ENCODE measurements at regions not wholly inside any gene's neighbourhood (a gene's known extent, or its start where the extent isn't known, plus 50 kb on each side); places are given as distances from the start of the nearest gene placed in this dataset.
"Not testable (repeated sequence)": the region's sequence is repeated elsewhere in the genome, so short reads cannot be mapped to it uniquely, and the experiment has no call there.

- TF ChIP-seq POLR2A (IDR thresholded peaks at IDR 0.05) = no peak
- TF ChIP-seq POLR2AphosphoS5 (IDR thresholded peaks at IDR 0.05) = no peak
- TF ChIP-seq CTCF (IDR thresholded peaks at IDR 0.05) = no peak
- Histone ChIP-seq H3K36me3 (no peaks in the 10 kb centered on the region), H3K27me3 (peaks cover 0 to 12% of the 10 kb centered on the region in 2 donors), H3K4me3 (no peak overlapping the region), H3K27ac (no peak overlapping the region), H3K9me3 (peaks cover 0 to 23% of the 10 kb centered on the region in 2 donors), H3K4me1 (no peaks in the 10 kb centered on the region)
- intact Hi-C loops (cut with DNase I; ENCODE audit: low total_unique reads) = no loop called here
- DNase-seq (ENCODE audit: low spot score in 2 of 2) = no peak
Observed at GRCh38 chrX:65331371-65331770, 203.2 kb downstream of the LAS1L start.

DNA sequence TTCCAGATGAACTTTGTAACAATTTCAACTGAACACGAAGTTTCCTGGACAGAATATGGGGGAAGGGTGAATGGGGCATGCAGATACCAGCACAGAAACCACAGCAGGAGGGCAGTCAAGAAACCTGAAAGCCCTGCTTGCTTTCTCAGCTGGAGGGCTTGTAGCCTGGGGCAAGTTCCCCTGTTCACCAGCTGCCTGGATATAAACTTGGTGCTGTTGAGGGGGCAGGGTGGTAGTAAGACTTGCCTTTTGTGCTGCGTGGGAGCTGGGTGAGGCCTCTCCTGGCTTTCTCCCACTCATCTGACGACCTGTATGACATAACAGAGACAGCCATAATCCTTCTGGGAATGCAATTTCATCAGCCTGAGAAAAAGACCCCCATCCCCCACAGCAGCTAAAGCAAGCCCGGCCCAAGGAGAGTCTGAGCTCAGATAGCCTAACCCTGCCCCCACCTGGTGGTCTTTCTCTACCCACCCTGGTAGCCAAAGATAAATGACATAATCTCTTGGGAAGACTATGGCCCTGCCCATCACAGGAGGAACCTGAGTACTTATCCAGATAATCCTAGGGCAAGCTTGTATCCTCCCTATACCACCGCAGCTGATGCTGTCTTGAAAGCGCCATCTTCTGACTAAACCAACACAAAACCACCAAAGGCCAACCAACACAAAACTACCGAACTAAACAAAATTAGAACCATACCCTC lies 234.3 kb downstream of the LAS1L start:
- TF ChIP-seq POLR2A (IDR thresholded peaks at IDR 0.05) (no peak), POLR2AphosphoS5 (IDR thresholded peaks at IDR 0.05) (no peak), CTCF (IDR thresholded peaks at IDR 0.05) (no peak)
- peaks cover 16 to 50% of the 10 kb centered on the region in 2 donors for H3K9me3 ChIP-seq

GRCh38 chrX:65282905-65283304 lies 251.7 kb downstream of the LAS1L start:
- H3K9me3 ChIP-seq = peaks cover 6 to 32% of the 10 kb centered on the region in 2 donors
- H3K27me3 ChIP-seq; H3K4me1 ChIP-seq; H3K4me3 ChIP-seq; intact Hi-C loops (cut with DNase I; ENCODE audit: low total_unique reads); DNase-seq (ENCODE audit: low spot score in 2 of 2); H3K27ac ChIP-seq; H3K36me3 ChIP-seq: not testable (repeated sequence)

More for the DNA sequence above, 234.3 kb downstream of the LAS1L start:
- no peak for DNase-seq (ENCODE audit: low spot score in 2 of 2)
- H3K4me1 ChIP-seq = no peaks in the 10 kb centered on the region
- intact Hi-C loops (cut with DNase I; ENCODE audit: low total_unique reads) = no loop called here
- H3K27me3 ChIP-seq = no peaks in the 10 kb centered on the region
- no peak overlapping the region for H3K4me3 ChIP-seq
- no peak overlapping the region for H3K27ac ChIP-seq
- H3K36me3 ChIP-seq = no peaks in the 10 kb centered on the region

DNA sequence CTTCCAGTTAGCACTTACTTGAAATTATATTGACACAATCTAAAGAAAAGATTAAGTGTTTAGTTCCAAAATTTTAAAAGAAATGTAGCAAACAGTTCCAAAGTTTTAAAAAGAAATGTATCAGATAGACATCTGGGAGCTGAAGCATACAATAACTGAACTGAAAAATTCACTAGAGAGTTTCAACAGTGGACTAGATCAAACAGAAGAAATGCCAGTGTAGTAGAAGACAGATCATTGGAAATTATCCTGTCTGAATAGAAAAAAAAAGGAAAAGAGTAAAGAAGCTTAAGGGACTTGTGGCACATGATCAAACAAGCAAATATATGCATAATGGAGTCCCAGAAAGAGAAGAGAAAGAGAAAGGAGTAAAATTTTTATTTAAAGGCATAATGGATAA lies 261.4 kb downstream of the LAS1L start:
- TF ChIP-seq CTCF (IDR thresholded peaks at IDR 0.05) (no peak), POLR2A (IDR thresholded peaks at IDR 0.05) (no peak), POLR2AphosphoS5 (IDR thresholded peaks at IDR 0.05) (no peak)
- Histone ChIP-seq H3K36me3 (no peaks in the 10 kb centered on the region), H3K27ac (no peak overlapping the region), H3K4me3 (no peak overlapping the region), H3K27me3 (no peaks in the 10 kb centered on the region), H3K4me1 (no peaks in the 10 kb centered on the region), H3K9me3 (peaks cover 22 to 82% of the 10 kb centered on the region in 2 donors)
- intact Hi-C loops (cut with DNase I; ENCODE audit: low total_unique reads) = no loop called here
- DNase-seq (ENCODE audit: low spot score in 2 of 2) = no peak

DNA sequence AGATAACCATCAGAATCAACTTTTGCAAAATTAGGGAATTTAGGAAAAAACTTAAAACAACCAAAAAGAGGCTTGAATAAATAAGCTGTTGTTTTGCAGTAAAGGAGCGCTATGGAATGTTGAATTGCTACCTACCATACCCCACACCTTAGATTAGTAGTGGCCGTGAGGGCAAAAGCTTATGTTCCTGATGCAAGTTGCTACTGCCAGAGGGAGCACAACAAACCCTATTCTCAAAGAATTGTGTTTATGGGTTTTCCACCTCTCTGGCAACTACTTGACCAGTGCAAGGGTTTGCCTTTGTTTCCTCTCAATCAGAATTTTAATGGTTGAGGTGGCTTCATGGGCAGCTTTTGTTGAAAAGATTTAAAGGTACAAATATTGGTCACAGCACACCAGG lies 268.1 kb downstream of the LAS1L start:
- H3K27ac ChIP-seq = no peak overlapping the region
- intact Hi-C loops (cut with DNase I; ENCODE audit: low total_unique reads) = no loop called here
- no peak overlapping the region for H3K4me3 ChIP-seq
- H3K36me3 ChIP-seq = no peaks in the 10 kb centered on the region
- no peak for TF ChIP-seq CTCF (IDR thresholded peaks at IDR 0.05)
- no peak for TF ChIP-seq POLR2AphosphoS5 (IDR thresholded peaks at IDR 0.05)
- no peak for TF ChIP-seq POLR2A (IDR thresholded peaks at IDR 0.05)
- peaks cover 0 to 19% of the 10 kb centered on the region in 2 donors for H3K9me3 ChIP-seq
- DNase-seq (ENCODE audit: low spot score in 2 of 2) = no peak
- H3K27me3 ChIP-seq = peaks cover 0 to 4% of the 10 kb centered on the region in 2 donors
- H3K4me1 ChIP-seq = no peaks in the 10 kb centered on the region

All from breast epithelium (tissue), 4 donors.